ENCODE measurements at regions not wholly inside any gene's neighbourhood (a gene's known extent, or its start where the extent isn't known, plus 50 kb on each side); places are given as distances from the start of the nearest gene placed in this dataset.

- TF ChIP-seq, protein P1, sequence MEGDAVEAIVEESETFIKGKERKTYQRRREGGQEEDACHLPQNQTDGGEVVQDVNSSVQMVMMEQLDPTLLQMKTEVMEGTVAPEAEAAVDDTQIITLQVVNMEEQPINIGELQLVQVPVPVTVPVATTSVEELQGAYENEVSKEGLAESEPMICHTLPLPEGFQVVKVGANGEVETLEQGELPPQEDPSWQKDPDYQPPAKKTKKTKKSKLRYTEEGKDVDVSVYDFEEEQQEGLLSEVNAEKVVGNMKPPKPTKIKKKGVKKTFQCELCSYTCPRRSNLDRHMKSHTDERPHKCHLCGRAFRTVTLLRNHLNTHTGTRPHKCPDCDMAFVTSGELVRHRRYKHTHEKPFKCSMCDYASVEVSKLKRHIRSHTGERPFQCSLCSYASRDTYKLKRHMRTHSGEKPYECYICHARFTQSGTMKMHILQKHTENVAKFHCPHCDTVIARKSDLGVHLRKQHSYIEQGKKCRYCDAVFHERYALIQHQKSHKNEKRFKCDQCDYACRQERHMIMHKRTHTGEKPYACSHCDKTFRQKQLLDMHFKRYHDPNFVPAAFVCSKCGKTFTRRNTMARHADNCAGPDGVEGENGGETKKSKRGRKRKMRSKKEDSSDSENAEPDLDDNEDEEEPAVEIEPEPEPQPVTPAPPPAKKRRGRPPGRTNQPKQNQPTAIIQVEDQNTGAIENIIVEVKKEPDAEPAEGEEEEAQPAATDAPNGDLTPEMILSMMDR (IDR thresholded peaks at IDR 0.05), result no peak
- TF ChIP-seq POLR2AphosphoS5 (IDR thresholded peaks at IDR 0.05), result no peak
- TF ChIP-seq POLR2A (IDR thresholded peaks at IDR 0.05), result no peak
- no peak for TF ChIP-seq EP300 (IDR thresholded peaks at IDR 0.05)
Observed at GRCh38 chr9:89675058-89675742, 70.4 kb downstream of the GADD45G start.

Measured in upper lobe of left lung (tissue), 4 donors.